ENCODE measurements at regions not wholly inside any gene's neighbourhood (a gene's known extent, or its start where the extent isn't known, plus 50 kb on each side); places are given as distances from the start of the nearest gene placed in this dataset.

GRCh38 chr4:1554246-1554875 is 129.8 kb downstream of the FAM53A start:
- no peak overlapping the region for H3K9ac ChIP-seq (ENCODE audit: low read length)
- no peak overlapping the region for H3K27ac ChIP-seq (ENCODE audit: low read length in 2 of 2)
- H3K9me3 ChIP-seq (ENCODE audit: control extremely low read depth in 1 of 3, control insufficient read depth in 2 of 3, insufficient read depth in 1 of 3, low read length in 2 of 3) = peaks cover 0 to 5% (median 0%) of the 10 kb centered on the region in 3 donors
- H2AFZ ChIP-seq (ENCODE audit: insufficient read depth, low read depth, low read length, poor library complexity, severe bottlenecking) = no peak overlapping the region
- Mint-ChIP-seq H3K4me1 (no peaks in the 10 kb centered on the region), H3K9me3 (ENCODE audit: insufficient read depth) (no peaks in the 10 kb centered on the region), H3K4me3 (no peak overlapping the region), H3K27ac (no peak overlapping the region), H3K27me3 (peaks cover 12% of the 10 kb centered on the region)
- H4K20me1 ChIP-seq (ENCODE audit: control insufficient read depth, insufficient read depth, low read length, poor library complexity, severe bottlenecking) = no peaks in the 10 kb centered on the region
- intact Hi-C loops (cut with micrococcal nuclease) = no loop called here
- H3K4me1 ChIP-seq (ENCODE audit: control insufficient read depth in 2 of 2, insufficient read depth in 2 of 2, low read length in 2 of 2) = no peaks in the 10 kb centered on the region
- DNase-seq (no peak), ATAC-seq (ENCODE audit: low read depth) (no peak)
- H3K4me2 ChIP-seq (replicated peaks; ENCODE audit: low read depth, low read length, poor library complexity, severe bottlenecking) = no peak overlapping the region
- CTCF ChIA-PET = no interaction called here
- H3K4me3 ChIP-seq (ENCODE audit: control extremely low read depth in 1 of 5, extremely low read depth in 1 of 5, insufficient read depth in 1 of 5, low read depth in 2 of 5, low read length in 4 of 5) = no peak overlapping the region
- H3K36me3 ChIP-seq (replicated peaks in 1 of 2; ENCODE audit: control extremely low read depth in 1 of 2, control insufficient read depth in 1 of 2, extremely low read depth in 1 of 2, insufficient read depth in 2 of 2, low read length in 1 of 2) = no peaks in the 10 kb centered on the region
- peaks cover 0 to 2% (median 0%) of the 10 kb centered on the region in 4 experiments for H3K27me3 ChIP-seq (replicated peaks in 1 of 4; ENCODE audit: control extremely low read depth in 1 of 4, control insufficient read depth in 3 of 4, insufficient read depth in 4 of 4, low read length in 3 of 4)
- H3K79me2 ChIP-seq (ENCODE audit: control insufficient read depth, insufficient read depth, low read length) = no peaks in the 10 kb centered on the region
- POLR2A ChIA-PET = no interaction called here
- TF ChIP-seq EZH2 (IDR thresholded peaks at IDR 0.05; ENCODE audit: borderline replicate concordance, insufficient read depth, low read depth, low read length, poor library complexity, severe bottlenecking) (no peak), CTCF (IDR thresholded peaks at IDR 0.05) (no peak)
- WGBS (ENCODE audit: insufficient coverage) = 83% methylated on average over 23 of the region's 26 CpGs

DNA sequence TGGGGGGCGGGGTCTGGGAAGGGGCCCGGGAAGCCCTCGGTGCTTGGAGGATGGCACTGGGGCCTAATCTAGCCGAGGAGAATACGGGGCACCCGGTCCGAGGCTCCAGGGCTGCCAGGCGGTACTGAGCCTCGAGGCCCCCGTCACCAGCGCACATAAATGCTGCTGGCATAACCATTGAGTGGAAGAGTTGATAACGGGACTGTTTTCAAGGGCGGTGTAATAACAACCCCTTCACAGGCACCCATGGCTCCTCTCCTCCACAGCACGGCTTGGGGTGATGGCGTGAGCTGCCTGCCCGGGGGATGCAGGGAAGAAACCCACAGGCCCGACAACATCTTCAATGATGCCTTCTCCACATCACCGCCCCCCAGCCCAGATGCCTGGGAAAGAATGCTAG is 130.7 kb downstream of the FAM53A start:
- Histone ChIP-seq H3K36me3 (replicated peaks in 1 of 2; ENCODE audit: control extremely low read depth in 1 of 2, control insufficient read depth in 1 of 2, extremely low read depth in 1 of 2, insufficient read depth in 2 of 2, low read length in 1 of 2) (no peaks in the 10 kb centered on the region), H3K27me3 (replicated peaks in 1 of 4; ENCODE audit: control extremely low read depth in 1 of 4, control insufficient read depth in 3 of 4, insufficient read depth in 4 of 4, low read length in 3 of 4) (peaks cover 0 to 8% (median 0%) of the 10 kb centered on the region in 4 experiments), H2AFZ (ENCODE audit: insufficient read depth, low read depth, low read length, poor library complexity, severe bottlenecking) (no peak overlapping the region), H3K4me3 (ENCODE audit: control extremely low read depth in 1 of 5, extremely low read depth in 1 of 5, insufficient read depth in 1 of 5, low read depth in 2 of 5, low read length in 4 of 5) (no peak overlapping the region), H3K9me3 (ENCODE audit: control extremely low read depth in 1 of 3, control insufficient read depth in 2 of 3, insufficient read depth in 1 of 3, low read length in 2 of 3) (peaks cover 0 to 5% (median 0%) of the 10 kb centered on the region in 3 donors), H3K9ac (ENCODE audit: low read length) (no peak overlapping the region), H3K4me2 (replicated peaks; ENCODE audit: low read depth, low read length, poor library complexity, severe bottlenecking) (no peak overlapping the region), H4K20me1 (ENCODE audit: control insufficient read depth, insufficient read depth, low read length, poor library complexity, severe bottlenecking) (no peaks in the 10 kb centered on the region), H3K27ac (ENCODE audit: low read length in 2 of 2) (no peak overlapping the region), H3K4me1 (ENCODE audit: control insufficient read depth in 2 of 2, insufficient read depth in 2 of 2, low read length in 2 of 2) (peaks cover 3% of the 10 kb centered on the region in 2 donors), H3K79me2 (ENCODE audit: control insufficient read depth, insufficient read depth, low read length) (no peaks in the 10 kb centered on the region)
- H3K9me3 Mint-ChIP-seq (ENCODE audit: insufficient read depth) = no peaks in the 10 kb centered on the region
- DNase-seq (no peak), ATAC-seq (ENCODE audit: low read depth) (no peak)
- H3K4me3 Mint-ChIP-seq = no peak overlapping the region
- peaks cover 17% of the 10 kb centered on the region for H3K27me3 Mint-ChIP-seq
- CTCF ChIA-PET = no interaction called here
- TF ChIP-seq EZH2 (IDR thresholded peaks at IDR 0.05; ENCODE audit: borderline replicate concordance, insufficient read depth, low read depth, low read length, poor library complexity, severe bottlenecking) (no peak), CTCF (IDR thresholded peaks at IDR 0.05) (no peak)
- WGBS (ENCODE audit: insufficient coverage) = 82% methylated on average over 13 of the region's 18 CpGs
- H3K4me1 Mint-ChIP-seq = peaks cover 5% of the 10 kb centered on the region
- intact Hi-C loops (cut with micrococcal nuclease) = no loop called here
- POLR2A ChIA-PET = no interaction called here
- no peak overlapping the region for H3K27ac Mint-ChIP-seq
